Testis (tissue), 2 donors: ENCODE measurements at regions not wholly inside any gene's neighbourhood (a gene's known extent, or its start where the extent isn't known, plus 50 kb on each side); places are given as distances from the start of the nearest gene placed in this dataset.

ENCODE experiments used
- DNase-seq: peaks from one replicate; pipeline ENCODE4 v3.0.0-alpha.2; 2019
- H3K27ac ChIP-seq, 2 donors: fragments of 200-600 bp; sonication (generic); one replicate each; pipeline ENCODE4 v1.5.1; 2019
- H3K27me3 ChIP-seq: fragments of 200-600 bp; sonication (generic); one replicate; pipeline ENCODE4 v1.5.1; 2019
- H3K36me3 ChIP-seq: fragments of 200-600 bp; sonication (generic); one replicate; pipeline ENCODE4 v1.5.1; 2017; ENCODE audit warnings: low read depth; ENCODE audit errors: missing control alignments
- H3K4me1 ChIP-seq: fragments of 200-600 bp; sonication (generic); one replicate; pipeline ENCODE4 v1.5.1; 2019
- H3K4me3 ChIP-seq, 2 donors: fragments of 200-600 bp; sonication (generic); one replicate each; pipeline ENCODE4 v1.5.1; 2017 to 2019
- H3K9me3 ChIP-seq: fragments of 200-600 bp; sonication (generic); one replicate; pipeline ENCODE4 v1.5.1; 2017
- POLR2A ChIP-seq: fragments of 450-650 bp; IDR thresholded peaks from one replicate; pipeline ENCODE4 v1.6.1; 2017; ENCODE audit warnings: antibody characterized with exemption, mild to moderate bottlenecking, moderate library complexity
- WGBS, 2 donors: methylation state at CpG; one replicate each; pipeline ENCODE4 v1.1.5; 2018; 5-methylcytosine and 5-hydroxymethylcytosine counted together
- intact Hi-C: fragments of 100-400 bp; cut with DNase I; formaldehyde crosslinking; loops from one replicate; pipeline ENCODE4 v1.15.1; 2023; ENCODE audit warnings: low total_unique reads
- TF ChIP-seq, protein P1 (sequence below), 3 experiments: fragments of 450-650 bp in 2 of 3; fragments of 200-600 bp in 1 of 3; sonication (generic) in 1 of 3; IDR thresholded peaks; one replicate each; pipeline ENCODE4 v1.5.1; 2016 to 2019; ENCODE audit warnings: antibody characterized with exemption in 3 of 3, mild to moderate bottlenecking in 2 of 3, moderate library complexity in 1 of 3

DNA sequence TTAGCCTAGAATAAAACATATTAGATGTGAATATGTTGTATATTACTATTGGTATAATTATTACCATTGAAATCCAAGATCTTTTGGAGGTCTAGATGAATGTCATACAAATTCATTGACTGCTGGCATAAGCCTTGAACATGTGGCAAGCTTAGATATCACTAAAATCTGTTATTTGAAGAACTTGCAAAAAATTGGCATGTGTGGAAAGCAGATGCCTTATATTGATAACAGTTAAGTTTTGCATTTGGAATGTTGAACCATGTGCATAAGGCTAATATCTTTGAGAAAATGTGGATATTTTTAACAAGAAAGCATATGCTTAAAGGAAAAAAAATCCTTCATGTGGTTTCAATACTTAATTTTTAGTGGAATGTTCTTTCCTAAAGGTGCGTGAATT, 203.6 kb upstream of the PRICKLE1 start:
- intact Hi-C loops, result no loop called here
- Histone ChIP-seq H3K4me3 (no peak overlapping the region), H3K27ac (no peak overlapping the region), H3K27me3 (no peaks in the 10 kb centered on the region), H3K4me1 (no peaks in the 10 kb centered on the region), H3K36me3 (no peaks in the 10 kb centered on the region), H3K9me3 (no peaks in the 10 kb centered on the region)
- WGBS, 2 donors, result 93 to 98% methylated on average over 1 of the region's 1 CpG
- TF ChIP-seq, protein P1, sequence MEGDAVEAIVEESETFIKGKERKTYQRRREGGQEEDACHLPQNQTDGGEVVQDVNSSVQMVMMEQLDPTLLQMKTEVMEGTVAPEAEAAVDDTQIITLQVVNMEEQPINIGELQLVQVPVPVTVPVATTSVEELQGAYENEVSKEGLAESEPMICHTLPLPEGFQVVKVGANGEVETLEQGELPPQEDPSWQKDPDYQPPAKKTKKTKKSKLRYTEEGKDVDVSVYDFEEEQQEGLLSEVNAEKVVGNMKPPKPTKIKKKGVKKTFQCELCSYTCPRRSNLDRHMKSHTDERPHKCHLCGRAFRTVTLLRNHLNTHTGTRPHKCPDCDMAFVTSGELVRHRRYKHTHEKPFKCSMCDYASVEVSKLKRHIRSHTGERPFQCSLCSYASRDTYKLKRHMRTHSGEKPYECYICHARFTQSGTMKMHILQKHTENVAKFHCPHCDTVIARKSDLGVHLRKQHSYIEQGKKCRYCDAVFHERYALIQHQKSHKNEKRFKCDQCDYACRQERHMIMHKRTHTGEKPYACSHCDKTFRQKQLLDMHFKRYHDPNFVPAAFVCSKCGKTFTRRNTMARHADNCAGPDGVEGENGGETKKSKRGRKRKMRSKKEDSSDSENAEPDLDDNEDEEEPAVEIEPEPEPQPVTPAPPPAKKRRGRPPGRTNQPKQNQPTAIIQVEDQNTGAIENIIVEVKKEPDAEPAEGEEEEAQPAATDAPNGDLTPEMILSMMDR (IDR thresholded peaks at IDR 0.05), result no peak
- TF ChIP-seq POLR2A, result no peak
- no peak for DNase-seq

GRCh38 chr12:42792265-42792664, 202.7 kb upstream of the PRICKLE1 start:
- Histone ChIP-seq H3K4me3 (no peak overlapping the region), H3K9me3 (no peaks in the 10 kb centered on the region), H3K27me3 (no peaks in the 10 kb centered on the region), H3K27ac (no peak overlapping the region), H3K36me3 (no peaks in the 10 kb centered on the region), H3K4me1 (no peaks in the 10 kb centered on the region)
- intact Hi-C loops, result no loop called here
- TF ChIP-seq POLR2A, result no peak
- TF ChIP-seq, protein P1 (IDR thresholded peaks at IDR 0.05), result no peak
- DNase-seq, result no peak

DNA sequence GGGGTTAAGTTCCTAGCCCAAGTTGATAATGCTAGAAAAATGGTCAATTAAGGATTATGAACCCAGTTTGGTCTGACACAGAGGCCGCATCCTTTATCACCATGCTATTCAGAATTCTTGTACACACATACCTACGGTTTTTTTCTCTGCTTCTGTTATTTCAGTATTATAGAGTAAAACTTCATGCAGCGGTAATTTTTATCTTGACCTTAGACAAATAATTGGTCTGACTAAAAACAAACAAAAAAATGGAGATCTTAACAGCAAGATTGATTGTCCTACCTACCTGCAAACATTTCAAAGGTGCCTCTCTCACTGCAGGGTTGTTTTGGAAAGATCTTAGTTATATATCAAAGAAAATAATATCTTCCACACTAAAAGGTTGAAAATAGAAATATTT, 201.9 kb upstream of the PRICKLE1 start:
- no peak overlapping the region for H3K4me3 ChIP-seq
- no peaks in the 10 kb centered on the region for H3K9me3 ChIP-seq
- TF ChIP-seq POLR2A, result no peak
- TF ChIP-seq, protein P1 (IDR thresholded peaks at IDR 0.05), result no peak
- DNase-seq, result no peak
- 95 to 100% methylated on average over 3 of the region's 3 CpGs for WGBS, 2 donors
- no peak overlapping the region for H3K27ac ChIP-seq
- intact Hi-C loops, result no loop called here
- no peaks in the 10 kb centered on the region for H3K4me1 ChIP-seq
- no peaks in the 10 kb centered on the region for H3K36me3 ChIP-seq
- H3K27me3 ChIP-seq, result no peaks in the 10 kb centered on the region

GRCh38 chr12:42790761-42791151, 201.2 kb upstream of the PRICKLE1 start:
- Histone ChIP-seq H3K4me1 (no peaks in the 10 kb centered on the region), H3K9me3 (no peaks in the 10 kb centered on the region), H3K36me3 (no peaks in the 10 kb centered on the region), H3K27me3 (no peaks in the 10 kb centered on the region), H3K27ac (no peak overlapping the region), H3K4me3 (no peak overlapping the region)
- intact Hi-C loops, result no loop called here
- no peak for DNase-seq
- TF ChIP-seq POLR2A, result no peak
- TF ChIP-seq, protein P1 (IDR thresholded peaks at IDR 0.05), result no peak

DNA sequence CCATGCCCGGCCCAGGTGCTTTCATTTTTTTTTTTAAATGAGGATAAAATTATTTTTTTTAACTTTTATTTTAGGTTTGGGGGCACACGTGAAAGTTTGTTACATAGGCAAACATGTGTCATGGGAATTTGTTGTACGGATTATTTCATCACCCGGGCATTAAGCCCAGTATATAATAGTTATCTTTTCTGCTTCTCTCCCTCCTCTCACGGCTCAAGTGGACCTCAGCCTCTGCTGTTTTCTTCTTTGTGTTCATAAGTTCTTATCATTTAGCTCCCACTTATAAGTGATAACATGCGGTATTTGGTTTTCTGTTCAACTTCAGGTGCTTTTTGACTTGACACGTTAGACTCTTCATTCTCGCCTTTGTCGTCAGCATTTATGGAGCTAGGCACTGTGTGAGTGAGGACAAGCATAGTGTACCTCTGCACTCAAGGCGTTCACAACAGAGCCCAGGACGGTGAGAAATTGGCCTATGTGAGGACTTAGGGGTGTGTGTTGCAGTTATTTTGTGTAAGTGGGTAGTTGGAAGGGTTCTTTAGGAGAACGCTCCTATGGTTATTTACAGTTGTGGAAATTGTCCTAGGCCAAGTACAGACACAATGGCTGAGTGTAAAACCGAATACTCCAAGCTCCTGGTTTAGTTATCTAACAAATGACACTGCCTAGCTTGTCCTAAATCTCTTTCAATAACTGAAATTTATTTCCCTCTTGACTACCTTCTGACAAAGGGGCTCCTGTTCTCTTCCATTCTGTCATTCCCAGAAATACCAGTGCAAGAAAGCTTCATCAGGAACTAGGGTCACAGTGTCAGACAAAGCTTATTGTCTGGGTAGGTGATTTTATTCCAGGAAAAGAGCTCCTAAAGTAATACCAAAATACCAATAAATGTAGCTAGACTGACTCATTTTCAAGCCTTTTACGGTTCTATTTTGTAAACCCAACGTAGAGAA, 200.5 kb upstream of the PRICKLE1 start:
- Histone ChIP-seq H3K36me3 (no peaks in the 10 kb centered on the region), H3K27me3 (no peaks in the 10 kb centered on the region), H3K9me3 (no peaks in the 10 kb centered on the region), H3K4me1 (no peaks in the 10 kb centered on the region), H3K27ac (no peak overlapping the region), H3K4me3 (no peak overlapping the region)
- intact Hi-C loops, result no loop called here
- TF ChIP-seq POLR2A, result no peak
- TF ChIP-seq, protein P1 (IDR thresholded peaks at IDR 0.05), result no peak
- 77 to 82% methylated on average over 15 of the region's 15 CpGs for WGBS, 2 donors
- DNase-seq, result no peak
